ENCODE measurements at regions not wholly inside any gene's neighbourhood (a gene's known extent, or its start where the extent isn't known, plus 50 kb on each side); places are given as distances from the start of the nearest gene placed in this dataset.

DNA sequence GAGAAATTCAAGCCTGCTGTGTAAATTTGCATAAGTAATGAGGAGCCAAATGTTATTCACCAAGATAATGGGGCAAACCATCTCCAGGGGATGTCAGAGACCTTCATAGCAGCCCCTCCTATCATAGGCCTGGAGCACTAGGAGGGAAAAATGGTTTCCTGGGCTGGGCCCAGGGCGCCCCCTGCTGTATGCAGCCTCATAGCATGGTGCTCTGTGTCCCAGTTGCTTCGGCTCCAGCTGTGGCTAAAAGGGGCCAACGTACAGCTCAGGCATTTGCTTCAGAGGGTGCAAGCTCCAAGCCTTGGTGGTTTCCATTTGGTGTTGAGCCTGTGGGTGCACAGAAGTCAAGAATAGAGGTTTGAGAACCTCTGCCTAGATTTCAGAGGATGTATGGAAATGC is 859.3 kb downstream of the RPA4 start:
- TF ChIP-seq, protein P1, sequence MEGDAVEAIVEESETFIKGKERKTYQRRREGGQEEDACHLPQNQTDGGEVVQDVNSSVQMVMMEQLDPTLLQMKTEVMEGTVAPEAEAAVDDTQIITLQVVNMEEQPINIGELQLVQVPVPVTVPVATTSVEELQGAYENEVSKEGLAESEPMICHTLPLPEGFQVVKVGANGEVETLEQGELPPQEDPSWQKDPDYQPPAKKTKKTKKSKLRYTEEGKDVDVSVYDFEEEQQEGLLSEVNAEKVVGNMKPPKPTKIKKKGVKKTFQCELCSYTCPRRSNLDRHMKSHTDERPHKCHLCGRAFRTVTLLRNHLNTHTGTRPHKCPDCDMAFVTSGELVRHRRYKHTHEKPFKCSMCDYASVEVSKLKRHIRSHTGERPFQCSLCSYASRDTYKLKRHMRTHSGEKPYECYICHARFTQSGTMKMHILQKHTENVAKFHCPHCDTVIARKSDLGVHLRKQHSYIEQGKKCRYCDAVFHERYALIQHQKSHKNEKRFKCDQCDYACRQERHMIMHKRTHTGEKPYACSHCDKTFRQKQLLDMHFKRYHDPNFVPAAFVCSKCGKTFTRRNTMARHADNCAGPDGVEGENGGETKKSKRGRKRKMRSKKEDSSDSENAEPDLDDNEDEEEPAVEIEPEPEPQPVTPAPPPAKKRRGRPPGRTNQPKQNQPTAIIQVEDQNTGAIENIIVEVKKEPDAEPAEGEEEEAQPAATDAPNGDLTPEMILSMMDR (conservative IDR thresholded peaks at IDR 0.05; ENCODE audit: low read length), result peak; percentile 46; the same call in 1 of the 2 replicates
- no peak for TF ChIP-seq EZH2phosphoT487 (IDR thresholded peaks at IDR 0.05; ENCODE audit: borderline replicate concordance, low read depth, low read length)
- Histone ChIP-seq H4K20me1 (ENCODE audit: insufficient read depth, low read length) (no peaks in the 10 kb centered on the region), H3K4me1 (ENCODE audit: insufficient read depth, low read length, poor library complexity, severe bottlenecking) (no peaks in the 10 kb centered on the region), H3K4me2 (ENCODE audit: low read length) (no peak overlapping the region), H3K4me3 (ENCODE audit: low read depth, low read length, poor library complexity, severe bottlenecking) (no peak overlapping the region), H3K79me2 (ENCODE audit: insufficient read depth, low read depth, low read length) (no peaks in the 10 kb centered on the region), H2AFZ (ENCODE audit: low read length) (no peak overlapping the region), H3K9me3 (ENCODE audit: low read length) (no peaks in the 10 kb centered on the region), H3K9me2 (ENCODE audit: insufficient read depth, low read length) (no peaks in the 10 kb centered on the region), H3K36me3 (ENCODE audit: insufficient read depth, low read length) (no peaks in the 10 kb centered on the region), H3K27ac (ENCODE audit: low read depth, low read length, poor library complexity, severe bottlenecking) (no peak overlapping the region)
- ChIA-PET CTCF (ENCODE audit: unreplicated experiment) (no interaction called here), POLR2A (no interaction called here)
- DNase-seq (ENCODE audit: low spot score), result peak; percentile 0
- intact Hi-C loops (cut with micrococcal nuclease; ENCODE audit: unreplicated experiment), result no loop called here
- BruUV-seq (replicated peaks), result no TSS peak

DNA sequence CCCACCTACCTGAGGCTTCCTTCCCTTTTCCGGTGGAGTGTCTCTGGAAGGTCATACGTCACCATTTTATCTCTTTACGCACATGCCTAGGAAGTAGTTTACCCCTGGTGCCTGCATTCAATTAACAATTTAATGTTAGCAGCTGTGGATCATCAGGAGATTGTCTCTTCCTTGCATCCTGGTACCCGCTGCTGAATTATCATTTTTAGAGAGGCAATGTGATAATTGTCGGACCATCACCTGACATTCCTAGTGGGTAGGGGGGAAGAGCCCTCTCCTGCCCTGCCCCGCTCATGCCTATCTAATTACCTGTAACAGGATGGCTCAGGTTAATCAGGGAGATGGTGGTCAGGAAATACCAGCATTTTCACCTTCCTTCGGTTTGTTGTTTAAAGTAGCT is 863.6 kb downstream of the RPA4 start:
- Histone ChIP-seq H3K4me2 (ENCODE audit: low read length) (no peak overlapping the region), H3K9me3 (ENCODE audit: low read length) (no peaks in the 10 kb centered on the region), H4K20me1 (ENCODE audit: insufficient read depth, low read length) (no peaks in the 10 kb centered on the region), H3K79me2 (ENCODE audit: insufficient read depth, low read depth, low read length) (no peaks in the 10 kb centered on the region), H3K9me2 (ENCODE audit: insufficient read depth, low read length) (no peaks in the 10 kb centered on the region), H3K4me3 (ENCODE audit: low read depth, low read length, poor library complexity, severe bottlenecking) (no peak overlapping the region), H3K36me3 (ENCODE audit: insufficient read depth, low read length) (no peaks in the 10 kb centered on the region), H3K27ac (ENCODE audit: low read depth, low read length, poor library complexity, severe bottlenecking) (no peak overlapping the region), H2AFZ (ENCODE audit: low read length) (no peak overlapping the region), H3K4me1 (ENCODE audit: insufficient read depth, low read length, poor library complexity, severe bottlenecking) (no peaks in the 10 kb centered on the region)
- no peak for DNase-seq (ENCODE audit: low spot score)
- ChIA-PET POLR2A (no interaction called here), CTCF (ENCODE audit: unreplicated experiment) (no interaction called here)
- intact Hi-C loops (cut with micrococcal nuclease; ENCODE audit: unreplicated experiment), result no loop called here
- no TSS peak for BruUV-seq (replicated peaks)
- TF ChIP-seq EZH2phosphoT487 (IDR thresholded peaks at IDR 0.05; ENCODE audit: borderline replicate concordance, low read depth, low read length), result no peak
- TF ChIP-seq, protein P1 (conservative IDR thresholded peaks at IDR 0.05; ENCODE audit: low read length), result no peak

DNA sequence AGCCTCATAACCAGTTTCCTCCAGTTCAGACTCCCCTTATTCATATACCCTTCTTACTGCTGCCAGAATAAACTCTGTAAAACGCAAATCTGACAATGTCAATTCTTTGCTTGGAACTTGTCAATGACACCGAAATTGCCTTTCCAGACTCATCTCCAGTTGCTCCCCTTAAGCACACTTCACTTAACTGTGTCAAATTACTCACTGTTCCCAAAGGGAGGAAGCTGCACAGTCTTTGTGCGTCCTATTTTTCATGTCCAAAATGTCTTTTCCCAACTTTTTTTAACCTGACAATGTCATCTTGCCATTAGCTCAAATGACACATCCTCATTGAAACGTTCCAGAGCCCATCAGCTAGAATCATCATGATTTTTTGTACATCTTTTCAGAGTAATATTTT is 867.3 kb downstream of the RPA4 start:
- Histone ChIP-seq H3K27ac (ENCODE audit: low read depth, low read length, poor library complexity, severe bottlenecking) (no peak overlapping the region), H4K20me1 (ENCODE audit: insufficient read depth, low read length) (no peaks in the 10 kb centered on the region), H3K4me2 (ENCODE audit: low read length) (no peak overlapping the region), H3K79me2 (ENCODE audit: insufficient read depth, low read depth, low read length) (no peaks in the 10 kb centered on the region), H3K4me3 (ENCODE audit: low read depth, low read length, poor library complexity, severe bottlenecking) (no peak overlapping the region), H3K9me3 (ENCODE audit: low read length) (no peaks in the 10 kb centered on the region), H3K9me2 (ENCODE audit: insufficient read depth, low read length) (no peaks in the 10 kb centered on the region), H3K36me3 (ENCODE audit: insufficient read depth, low read length) (no peaks in the 10 kb centered on the region), H2AFZ (ENCODE audit: low read length) (no peak overlapping the region), H3K4me1 (ENCODE audit: insufficient read depth, low read length, poor library complexity, severe bottlenecking) (no peaks in the 10 kb centered on the region)
- intact Hi-C loops (cut with micrococcal nuclease; ENCODE audit: unreplicated experiment), result no loop called here
- POLR2A ChIA-PET, result no interaction called here
- no peak for TF ChIP-seq EZH2phosphoT487 (IDR thresholded peaks at IDR 0.05; ENCODE audit: borderline replicate concordance, low read depth, low read length)
- TF ChIP-seq, protein P1 (conservative IDR thresholded peaks at IDR 0.05; ENCODE audit: low read length), result no peak
- no peak for DNase-seq (ENCODE audit: low spot score)
- BruUV-seq (replicated peaks), result no TSS peak
- CTCF ChIA-PET (ENCODE audit: unreplicated experiment), result no interaction called here
